GM18868 (cell line): ENCODE measurements at regions not wholly inside any gene's neighbourhood (a gene's known extent, or its start where the extent isn't known, plus 50 kb on each side); places are given as distances from the start of the nearest gene placed in this dataset.
A peak's percentile ranks its signal among the peaks of the same experiment; 100 is the strongest.
"Not testable (repeated sequence)": the region's sequence is repeated elsewhere in the genome, so short reads cannot be mapped to it uniquely, and the experiment has no call there.

ENCODE experiments used
- ATAC-seq: cut with Tn5 transposase; IDR thresholded peaks from one replicate; pipeline ENCODE4 v1.9.1; 2021; ENCODE audit warnings: mild to moderate bottlenecking, moderate library complexity; ENCODE audit not compliant: unreplicated experiment

DNA sequence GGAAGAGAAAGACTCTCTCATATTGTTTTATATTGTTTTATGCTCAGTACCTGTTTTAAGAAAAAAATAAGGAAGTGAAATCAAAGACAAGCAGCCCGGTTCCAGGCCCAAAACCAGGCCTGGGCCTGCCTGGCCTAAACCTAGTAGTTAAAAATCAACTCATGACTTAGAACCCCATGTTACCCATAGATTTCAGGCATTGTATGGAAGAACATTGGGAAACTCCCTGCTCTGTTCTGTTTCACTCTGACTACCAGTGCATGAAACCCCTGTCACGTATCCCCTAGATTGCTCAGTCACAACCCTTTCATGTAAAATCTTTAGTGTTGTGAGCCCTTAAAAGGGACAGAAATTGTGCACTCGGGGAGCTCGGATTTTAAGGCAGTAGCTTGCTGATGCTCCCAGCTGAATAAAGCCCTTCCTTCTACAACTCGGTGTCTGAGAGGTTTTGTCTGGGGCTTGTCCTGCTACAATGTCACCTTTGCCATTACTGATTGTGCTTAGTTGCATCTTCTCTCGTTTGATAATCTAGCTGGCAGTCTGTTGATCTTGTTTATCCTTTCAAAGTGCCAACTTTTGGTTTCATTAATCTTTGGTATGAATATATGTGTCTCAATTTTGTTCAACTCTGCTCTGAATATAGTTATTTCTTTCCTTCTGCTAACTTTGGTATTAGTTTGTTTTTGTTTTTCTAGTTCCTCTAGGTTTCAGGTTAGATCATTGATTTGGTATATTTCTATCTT, 842.8 kb upstream of the NDST4 start:
- peak; percentile 79 for ATAC-seq

DNA sequence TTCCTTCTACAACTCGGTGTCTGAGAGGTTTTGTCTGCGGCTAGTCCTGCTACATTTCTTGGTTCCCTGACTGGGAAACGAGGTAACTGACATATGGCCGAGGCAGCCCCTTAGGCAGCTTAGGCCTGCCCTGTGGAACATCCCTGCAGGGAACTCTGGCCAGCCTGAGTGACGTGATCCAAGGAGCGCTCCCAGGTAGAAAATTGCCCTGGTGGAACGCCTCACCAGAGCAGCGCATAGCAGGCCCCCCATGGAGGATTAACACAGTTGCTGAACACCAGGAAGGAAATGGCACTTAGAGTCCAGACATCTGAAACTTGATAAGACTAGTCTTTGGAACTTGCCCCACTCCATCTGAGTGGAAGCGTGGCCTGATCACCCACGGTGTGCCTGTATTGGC, 837.4 kb upstream of the NDST4 start:
- ATAC-seq: no peak

DNA sequence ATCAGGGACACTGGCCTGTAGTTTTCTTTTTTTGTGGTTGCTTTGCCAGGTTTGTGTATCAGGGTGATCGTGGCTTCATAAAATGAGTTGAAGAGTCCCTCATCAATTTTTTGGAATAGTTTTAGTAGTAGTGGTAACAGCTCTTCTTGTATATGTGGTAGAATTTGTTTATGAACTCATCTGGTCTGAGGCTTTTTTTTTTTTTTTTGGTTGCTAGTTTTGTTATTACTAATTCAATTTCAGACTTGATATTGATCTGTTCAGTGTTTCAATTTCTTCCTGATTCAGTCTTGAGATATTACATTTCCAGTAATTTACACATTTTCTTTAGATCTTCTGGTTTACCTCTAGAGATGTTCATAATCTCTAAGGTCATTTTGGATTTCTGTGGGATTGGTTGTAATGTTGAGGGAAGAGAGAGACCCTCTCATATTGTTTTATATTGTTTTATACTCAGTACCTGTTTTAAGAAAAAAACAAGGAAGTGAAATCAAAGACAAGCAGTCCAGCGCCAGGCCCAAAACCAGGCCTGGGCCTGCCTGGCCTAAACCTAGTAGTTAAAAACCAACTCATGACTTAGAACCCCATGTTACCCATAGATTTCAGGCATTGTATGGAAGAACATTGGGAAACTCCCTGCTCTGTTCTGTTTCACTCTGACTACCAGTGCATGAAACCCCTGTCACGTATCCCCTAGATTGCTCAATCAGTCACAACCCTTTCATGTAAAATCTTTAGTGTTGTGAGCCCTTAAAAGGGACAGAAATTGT, 836.7 kb upstream of the NDST4 start:
- ATAC-seq: not testable (repeated sequence)

DNA sequence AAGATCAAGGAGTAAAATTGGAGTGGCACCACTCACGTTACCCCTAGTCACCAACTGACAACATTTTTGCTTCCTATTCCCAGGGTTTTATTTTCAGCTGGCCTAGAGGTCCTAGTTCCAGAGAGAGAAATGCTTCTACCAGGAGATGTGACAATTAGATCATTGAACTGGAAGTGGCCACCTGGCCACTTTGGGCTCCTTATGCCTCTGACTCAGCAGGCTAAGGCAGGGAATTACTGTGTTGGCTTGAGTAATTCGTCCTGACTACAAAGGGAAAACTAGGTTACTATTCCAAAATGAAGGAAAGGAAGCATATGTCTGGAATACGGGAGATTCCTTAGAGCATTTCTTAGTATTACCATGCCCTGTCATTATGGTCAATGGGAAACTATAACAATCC, 831.6 kb upstream of the NDST4 start:
- ATAC-seq: no peak

DNA sequence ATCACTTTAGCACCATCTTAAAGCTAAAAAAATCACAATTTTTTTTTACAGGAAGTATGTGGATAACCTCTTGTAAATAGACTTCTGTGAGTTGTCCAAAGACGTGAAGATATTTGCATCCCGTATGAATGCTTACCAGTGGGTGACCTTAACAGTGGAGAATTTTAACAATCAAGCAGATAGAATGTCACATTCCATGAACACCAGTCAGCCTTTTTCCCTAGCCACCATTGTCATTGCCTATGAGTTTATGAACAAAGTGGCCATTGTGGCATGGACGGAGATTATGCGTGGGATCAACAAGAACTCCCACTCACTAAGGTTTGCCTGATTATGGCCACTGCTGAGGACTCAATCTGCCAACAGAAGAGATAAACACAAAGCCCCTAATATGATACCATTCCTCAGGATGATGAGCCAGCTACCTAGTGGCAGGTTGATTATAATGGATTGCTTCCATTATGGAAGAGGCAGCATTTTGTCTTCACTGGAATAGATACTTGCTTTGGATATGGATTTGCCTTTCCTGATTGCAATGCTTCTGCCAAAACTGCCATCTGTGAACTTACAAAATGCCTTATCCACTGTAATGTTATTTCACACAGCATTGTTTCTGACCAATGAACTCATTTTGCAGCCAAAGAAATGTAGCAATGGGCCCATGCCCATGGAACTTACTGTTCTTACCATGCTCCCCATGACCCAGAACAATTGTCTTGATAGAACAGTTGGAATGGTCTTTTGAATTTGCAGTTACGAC, 830.9 kb upstream of the NDST4 start:
- no peak for ATAC-seq

DNA sequence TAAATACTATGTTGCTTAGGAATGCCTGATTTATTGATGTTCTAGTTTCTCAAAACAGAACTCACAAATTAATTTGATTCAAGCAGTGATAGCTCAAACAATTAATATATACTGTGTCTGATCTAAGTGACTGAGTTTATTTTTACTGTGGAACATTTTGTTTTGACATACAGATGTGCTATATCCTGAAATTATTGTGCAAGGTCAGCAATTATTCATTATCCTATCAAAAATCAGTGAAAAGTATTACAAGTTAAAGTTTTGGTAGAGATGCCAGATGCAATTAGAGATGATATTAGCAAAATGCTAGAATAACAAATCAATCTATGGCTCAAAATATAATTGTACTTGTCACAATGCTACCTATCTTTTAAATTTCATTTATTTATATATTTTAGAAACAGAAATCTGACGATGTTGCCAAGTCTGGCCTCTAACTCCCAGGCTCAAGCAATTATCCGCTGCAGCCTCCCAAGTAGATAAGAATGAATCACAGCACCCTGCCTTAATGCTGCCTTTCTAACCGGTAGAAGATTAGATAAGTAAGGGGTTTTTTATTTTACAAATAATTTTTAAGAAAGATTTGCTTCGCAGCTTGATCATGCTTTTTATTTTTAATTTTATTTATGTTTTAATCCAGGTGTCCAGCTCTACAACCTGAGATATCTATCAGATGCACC, 825.5 kb upstream of the NDST4 start:
- no peak for ATAC-seq

DNA sequence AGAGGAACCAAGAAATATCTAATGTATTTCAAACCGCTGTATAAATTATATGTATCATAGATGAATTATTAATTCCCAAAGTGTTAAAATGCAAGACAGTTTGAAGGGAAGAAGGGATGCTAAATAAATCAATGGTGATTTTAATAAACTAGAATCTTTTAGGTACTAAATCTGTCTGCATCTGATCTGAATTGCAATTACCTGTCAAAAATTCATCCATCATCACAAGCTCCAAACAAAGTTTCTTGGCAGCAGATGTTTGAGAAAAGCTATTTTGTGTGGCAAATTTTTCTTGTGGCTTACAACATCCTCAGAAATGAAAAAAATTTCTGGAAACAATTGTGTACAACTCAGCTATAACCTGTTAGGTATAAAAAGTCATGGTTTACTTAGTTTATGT, 816.0 kb upstream of the NDST4 start:
- no peak for ATAC-seq

DNA sequence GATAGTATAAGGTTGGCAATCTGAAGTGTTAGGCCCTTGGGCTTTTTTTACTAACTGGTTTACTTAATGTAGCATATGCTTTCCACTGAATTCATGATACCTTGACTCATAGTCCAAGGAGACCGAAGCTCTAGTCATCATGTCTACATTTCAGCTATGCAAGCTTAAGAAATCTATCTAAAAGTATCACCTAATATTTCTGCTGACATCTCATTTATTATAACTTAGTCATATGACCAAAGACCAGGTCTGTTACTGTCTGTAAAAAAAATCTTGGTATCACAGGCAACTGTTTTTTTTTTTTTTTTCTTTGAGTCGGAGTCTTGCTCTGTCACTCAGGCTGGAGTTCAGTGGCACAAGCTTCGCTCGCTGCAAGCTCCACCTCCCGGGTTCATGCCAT, 814.0 kb upstream of the NDST4 start:
- ATAC-seq: no peak

DNA sequence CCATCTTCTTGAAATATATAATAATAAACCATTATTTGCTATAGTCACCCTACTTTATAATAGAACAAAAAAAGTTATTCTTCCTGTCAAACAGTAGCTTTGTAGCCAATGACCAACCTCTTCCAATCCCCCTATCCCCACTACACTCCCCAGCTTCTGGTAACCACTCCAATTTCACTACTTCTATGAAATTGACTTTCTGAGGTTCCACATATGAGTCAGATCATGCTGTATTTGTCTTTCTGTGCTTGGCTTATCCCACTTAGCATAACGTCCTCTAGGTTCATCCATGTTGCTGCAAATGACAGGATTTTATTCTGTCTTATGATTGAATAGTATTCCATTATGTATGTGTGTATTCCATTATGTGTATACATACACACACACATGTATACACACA, 809.7 kb upstream of the NDST4 start:
- no peak for ATAC-seq

DNA sequence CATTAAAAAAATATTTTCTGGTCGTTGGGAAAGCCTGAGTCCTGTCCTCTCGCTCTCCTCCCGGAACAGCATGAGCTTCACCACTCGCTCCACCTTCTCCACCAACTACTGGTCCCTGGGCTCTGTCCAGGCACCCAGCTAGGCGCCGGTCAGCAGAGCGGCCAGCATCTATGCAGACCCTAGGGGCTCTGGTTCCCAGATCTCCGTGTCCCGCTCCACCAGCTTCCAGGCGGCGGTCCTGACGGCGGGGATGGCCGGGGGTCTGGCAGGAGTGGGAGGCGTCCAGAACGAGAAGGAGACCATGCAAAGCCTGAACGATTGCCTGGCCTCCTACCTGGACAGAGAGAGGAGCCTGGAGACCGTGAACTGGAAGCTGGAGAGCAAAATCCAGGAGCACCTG, 807.2 kb upstream of the NDST4 start:
- no peak for ATAC-seq

DNA sequence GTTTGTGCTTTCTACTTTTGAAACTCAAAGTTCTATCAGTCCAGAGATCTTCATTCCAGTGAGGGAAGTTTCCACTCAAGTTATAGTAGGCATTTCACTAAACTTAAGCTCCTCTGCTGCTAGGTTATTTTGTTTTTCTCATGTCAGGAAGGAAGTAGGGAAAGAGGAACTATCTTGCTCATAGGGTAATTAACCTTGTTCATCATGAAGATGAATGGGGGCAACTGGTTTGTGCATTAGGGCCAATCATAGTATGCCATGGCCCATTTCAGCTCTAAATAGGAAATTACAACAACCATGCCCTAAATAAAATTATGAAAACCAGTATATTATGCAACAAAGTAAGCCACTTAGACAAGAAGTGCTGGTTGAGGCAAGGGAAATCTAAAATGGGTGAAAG, 804.7 kb upstream of the NDST4 start:
- no peak for ATAC-seq

DNA sequence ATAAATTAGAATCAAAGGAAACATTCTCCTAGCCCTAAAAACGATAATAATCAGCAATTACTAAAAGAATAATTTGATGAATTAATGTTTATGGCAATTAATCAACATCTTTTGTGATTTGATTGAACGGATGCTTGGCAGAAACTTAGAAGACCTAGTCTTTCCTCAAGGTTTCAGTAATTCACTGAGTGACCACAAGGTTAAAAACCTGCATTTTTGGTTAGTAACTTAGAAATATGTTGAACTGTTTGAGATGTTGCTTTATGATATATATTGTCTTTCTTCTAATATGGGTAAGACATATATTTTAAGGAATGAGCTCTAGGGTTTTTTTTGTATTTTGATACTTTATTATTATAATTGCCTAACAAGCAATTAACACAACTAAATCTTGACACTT, 793.0 kb upstream of the NDST4 start:
- ATAC-seq: no peak

DNA sequence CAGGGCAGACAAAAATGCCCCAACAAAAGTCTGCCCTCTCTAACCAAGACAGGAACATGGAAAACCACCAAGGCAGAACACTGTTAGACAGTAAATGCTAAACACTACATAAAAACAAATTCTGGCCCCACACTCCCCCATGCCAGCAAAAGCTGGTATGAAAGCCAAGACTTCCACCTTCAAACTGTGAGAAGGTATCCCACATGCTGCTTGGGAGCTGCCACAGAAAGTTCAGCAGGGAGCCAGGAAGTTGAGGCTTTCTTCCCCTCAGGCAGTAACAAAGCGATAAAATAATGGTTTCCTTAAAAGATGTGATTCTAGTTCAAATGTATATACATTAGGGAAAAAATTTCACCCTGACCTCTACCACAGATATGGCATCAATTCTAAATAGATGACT, 770.4 kb upstream of the NDST4 start:
- ATAC-seq: no peak

DNA sequence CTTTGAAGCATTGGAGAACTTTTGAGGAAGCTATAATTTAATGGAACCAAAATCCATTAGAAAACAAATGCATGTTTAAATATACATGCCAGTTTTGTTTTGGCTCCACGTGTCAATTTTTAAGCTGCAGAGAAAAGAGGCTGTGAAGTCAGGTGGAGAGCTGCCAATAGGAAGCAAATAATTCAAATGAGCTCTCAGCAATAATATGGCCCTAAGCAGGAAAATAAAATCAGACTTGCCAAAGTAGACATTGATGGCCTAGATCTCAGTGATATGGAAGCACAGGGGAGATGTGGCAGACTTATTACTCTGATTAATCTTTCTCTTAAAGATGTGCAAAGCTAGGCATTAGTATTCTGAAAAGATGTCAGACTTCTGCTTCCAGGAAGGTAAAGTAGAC, 769.8 kb upstream of the NDST4 start:
- no peak for ATAC-seq

DNA sequence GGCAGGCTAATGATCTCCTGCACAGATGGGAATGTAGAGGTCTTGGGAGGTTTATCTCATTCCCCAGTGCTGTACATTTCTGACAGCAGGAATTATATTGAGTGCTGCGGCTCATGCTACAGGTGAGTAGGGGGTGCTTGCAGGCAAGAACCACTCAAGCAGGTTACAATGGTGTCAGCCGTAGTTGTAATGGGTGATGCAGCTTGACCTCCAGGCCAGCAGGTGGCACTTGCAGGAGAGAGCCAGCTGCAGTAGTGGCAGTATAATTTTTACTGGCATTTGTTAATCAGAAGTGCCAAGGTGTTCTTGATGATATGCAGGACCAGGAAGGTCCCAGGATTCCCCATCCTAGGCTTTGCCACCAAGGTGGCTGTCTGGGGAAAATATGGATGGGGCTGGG, 759.6 kb upstream of the NDST4 start:
- no peak for ATAC-seq

DNA sequence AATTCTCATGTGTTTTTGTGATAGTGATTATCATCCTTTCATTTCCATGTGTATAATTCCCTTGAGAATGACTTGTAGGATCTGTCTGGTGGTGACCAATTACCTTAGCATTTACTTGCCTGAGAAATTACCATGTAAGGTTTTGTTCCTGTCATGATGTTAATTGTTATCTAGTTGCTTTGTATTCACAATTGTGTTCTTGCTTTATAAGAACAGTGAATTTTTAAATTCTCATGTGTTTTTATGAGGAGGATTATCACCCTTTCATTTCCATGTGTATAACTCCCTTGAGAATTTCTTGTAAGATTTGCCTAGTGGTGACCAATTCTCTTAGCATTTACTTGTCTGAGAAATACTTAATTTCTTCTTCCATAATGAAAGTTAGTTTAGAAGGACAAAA, 758.2 kb upstream of the NDST4 start:
- no peak for ATAC-seq

DNA sequence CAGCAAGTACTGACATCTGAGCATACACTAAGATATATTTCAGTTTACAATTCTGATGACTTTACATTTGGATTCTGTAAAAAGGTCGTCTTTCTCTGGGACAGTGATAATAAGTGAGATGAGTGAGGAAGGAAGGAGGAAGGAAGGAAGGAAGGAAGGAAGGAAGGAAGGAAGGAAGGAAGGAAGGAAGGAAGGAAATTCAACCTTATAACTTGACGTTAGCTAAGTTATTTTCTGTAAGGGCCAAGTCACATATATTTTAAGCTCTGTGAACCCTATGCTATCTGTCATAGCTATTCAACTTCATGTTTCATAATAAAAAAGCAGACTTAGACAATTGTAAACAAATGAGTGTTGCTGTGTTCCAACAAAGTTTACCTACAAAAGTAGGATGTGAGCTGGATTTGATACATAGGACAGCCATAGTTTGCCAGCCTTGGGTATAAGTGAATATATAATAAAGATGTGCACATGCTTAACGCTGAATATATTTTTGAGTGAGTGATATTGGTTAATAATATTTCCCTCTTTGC, 753.0 kb upstream of the NDST4 start:
- ATAC-seq: no peak

DNA sequence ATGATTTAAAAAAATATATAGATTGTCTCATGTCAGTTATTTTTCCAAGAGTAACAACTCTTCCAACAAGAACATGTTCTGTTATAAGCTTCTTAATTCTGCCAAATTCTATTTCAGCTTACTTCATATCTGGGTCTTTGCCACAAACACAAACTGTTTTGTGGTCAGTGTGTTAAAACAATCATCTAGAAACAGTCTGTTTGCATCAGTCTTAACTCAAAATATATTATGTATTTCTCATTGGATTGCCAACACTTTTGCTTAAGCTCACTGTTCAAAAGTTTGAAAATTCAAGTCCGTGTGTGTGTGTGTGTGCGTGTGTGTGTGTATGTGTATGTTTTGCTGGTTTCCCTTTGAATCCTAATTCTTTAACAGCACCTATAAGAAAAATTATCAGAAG, 752.3 kb upstream of the NDST4 start:
- ATAC-seq: no peak

DNA sequence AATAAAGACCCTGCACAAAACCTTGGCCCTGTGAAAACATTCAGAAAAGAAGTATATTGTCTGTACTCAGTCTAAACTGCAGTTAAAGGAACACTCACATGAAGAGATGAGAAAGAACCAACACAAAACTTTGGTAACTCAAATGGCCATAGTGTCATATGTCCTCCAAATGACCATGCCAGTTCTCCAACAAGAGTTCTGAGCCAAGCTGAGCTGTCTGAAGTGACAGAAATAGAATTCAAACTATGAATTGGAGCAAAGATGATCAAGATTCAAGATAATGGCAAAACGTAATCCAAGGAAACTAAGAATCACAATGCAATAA, 739.3 kb upstream of the NDST4 start:
- no peak for ATAC-seq

DNA sequence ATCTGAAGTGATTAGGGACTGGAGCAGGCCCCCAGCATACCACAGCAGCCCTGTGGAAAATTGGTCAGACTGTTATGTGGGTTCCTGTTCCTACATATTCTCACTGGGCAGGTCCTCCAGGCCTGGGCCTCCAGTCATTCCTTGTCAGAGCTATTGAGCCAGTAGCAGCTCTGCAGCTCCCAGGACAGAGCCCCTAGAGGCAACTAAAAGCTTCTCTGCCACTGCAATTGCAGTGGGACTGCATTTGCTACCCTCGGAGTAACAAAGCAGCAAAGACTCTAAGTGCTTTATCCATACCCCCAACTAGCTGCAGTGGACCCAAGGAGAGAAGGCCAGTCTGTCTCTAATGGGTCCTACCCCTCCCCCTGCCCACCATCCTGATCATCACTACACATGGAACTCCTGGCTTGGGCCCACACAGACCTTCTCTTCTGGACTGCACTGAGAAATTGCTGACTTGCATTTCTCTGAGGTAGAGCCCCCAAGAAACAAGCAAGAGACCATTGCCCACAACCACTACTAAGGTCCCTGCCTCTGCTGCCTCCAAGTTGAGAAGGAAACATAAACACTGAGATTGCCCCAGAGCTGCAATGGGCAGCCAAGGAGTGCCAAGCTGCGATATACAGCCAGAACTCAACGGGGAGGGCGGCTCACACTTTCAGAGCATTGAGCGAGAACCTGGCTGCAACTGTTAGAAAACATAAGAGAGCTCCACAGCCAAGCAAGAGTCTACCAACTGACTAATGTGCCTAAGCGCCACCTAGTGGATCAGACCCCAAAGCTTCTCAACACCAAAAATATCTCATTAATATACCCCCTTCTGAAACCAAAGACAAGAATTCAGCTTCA, 738.7 kb upstream of the NDST4 start:
- peak; percentile 75 for ATAC-seq
